ENCODE measurements at regions not wholly inside any gene's neighbourhood (a gene's known extent, or its start where the extent isn't known, plus 50 kb on each side); places are given as distances from the start of the nearest gene placed in this dataset.

DNA sequence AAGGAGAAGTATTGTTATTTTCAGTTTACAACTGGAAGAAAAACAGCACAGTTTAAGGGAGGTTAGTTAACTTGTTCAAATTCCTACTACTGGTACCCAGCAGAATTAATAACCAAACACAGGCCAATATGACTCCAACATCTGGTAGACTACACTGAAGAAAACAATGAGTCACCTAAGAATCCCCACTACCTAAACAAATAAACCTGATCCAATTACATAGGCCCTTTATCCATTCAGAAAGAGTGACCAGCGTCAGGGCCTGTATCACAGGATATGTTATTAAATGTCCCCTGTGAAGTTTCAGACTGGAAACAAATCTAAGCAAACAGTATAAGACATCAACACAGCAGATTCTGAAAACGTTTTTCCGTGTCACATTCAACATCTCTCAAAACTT is 492.5 kb upstream of the INTU start:
- FAIRE-seq (no peak), DNase-seq (ENCODE audit: low read depth, low spot score) (no peak)
- H3K9me3 ChIP-seq (replicated peaks; ENCODE audit: control insufficient read depth, insufficient read depth, low read length), result no peaks in the 10 kb centered on the region
- no peaks in the 10 kb centered on the region for H3K79me2 ChIP-seq (ENCODE audit: control insufficient read depth, insufficient read depth, low read length)
- H4K20me1 ChIP-seq (replicated peaks; ENCODE audit: control insufficient read depth, extremely low read depth, insufficient read depth, low read length), result no peaks in the 10 kb centered on the region
- H2AFZ ChIP-seq (ENCODE audit: low read depth, low read length), result no peak overlapping the region
- no peaks in the 10 kb centered on the region for H3K4me1 ChIP-seq (ENCODE audit: control insufficient read depth, extremely low read depth, insufficient read depth, low read length)
- CTCF ChIA-PET, result no interaction called here
- POLR2A ChIA-PET, result no interaction called here
- no peak overlapping the region for H3K9ac ChIP-seq (replicated peaks; ENCODE audit: extremely low read depth, insufficient read depth, low read length)
- H3K27ac ChIP-seq (ENCODE audit: insufficient read depth, low read depth, low read length), result no peak overlapping the region
- dilution Hi-C loops (cut with MboI; ENCODE audit: extremely low pct_ligation_motif_present, low sequenced_read_pairs) (no loop called here), intact Hi-C loops (cut with micrococcal nuclease) (no loop called here)
- TF ChIP-seq, protein P1, sequence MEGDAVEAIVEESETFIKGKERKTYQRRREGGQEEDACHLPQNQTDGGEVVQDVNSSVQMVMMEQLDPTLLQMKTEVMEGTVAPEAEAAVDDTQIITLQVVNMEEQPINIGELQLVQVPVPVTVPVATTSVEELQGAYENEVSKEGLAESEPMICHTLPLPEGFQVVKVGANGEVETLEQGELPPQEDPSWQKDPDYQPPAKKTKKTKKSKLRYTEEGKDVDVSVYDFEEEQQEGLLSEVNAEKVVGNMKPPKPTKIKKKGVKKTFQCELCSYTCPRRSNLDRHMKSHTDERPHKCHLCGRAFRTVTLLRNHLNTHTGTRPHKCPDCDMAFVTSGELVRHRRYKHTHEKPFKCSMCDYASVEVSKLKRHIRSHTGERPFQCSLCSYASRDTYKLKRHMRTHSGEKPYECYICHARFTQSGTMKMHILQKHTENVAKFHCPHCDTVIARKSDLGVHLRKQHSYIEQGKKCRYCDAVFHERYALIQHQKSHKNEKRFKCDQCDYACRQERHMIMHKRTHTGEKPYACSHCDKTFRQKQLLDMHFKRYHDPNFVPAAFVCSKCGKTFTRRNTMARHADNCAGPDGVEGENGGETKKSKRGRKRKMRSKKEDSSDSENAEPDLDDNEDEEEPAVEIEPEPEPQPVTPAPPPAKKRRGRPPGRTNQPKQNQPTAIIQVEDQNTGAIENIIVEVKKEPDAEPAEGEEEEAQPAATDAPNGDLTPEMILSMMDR (IDR thresholded peaks at IDR 0.05; ENCODE audit: extremely low read depth in 1 of 2, insufficient read depth in 1 of 2, low read depth in 1 of 2, low read length in 2 of 2), result no peak
- no TSS peak for BruUV-seq (replicated peaks)
- H3K4me2 ChIP-seq (ENCODE audit: insufficient read depth, low read length), result no peak overlapping the region
- H3K9me1 ChIP-seq (replicated peaks; ENCODE audit: control insufficient read depth, extremely low read depth, insufficient read depth, low read length), result no peaks in the 10 kb centered on the region
- no peaks in the 10 kb centered on the region for H3K36me3 ChIP-seq (ENCODE audit: control insufficient read depth in 2 of 2, extremely low read depth in 1 of 2, insufficient read depth in 2 of 2, low read length in 2 of 2)
- H3K27me3 ChIP-seq (ENCODE audit: control insufficient read depth in 2 of 2, insufficient read depth in 2 of 2, low read length in 2 of 2), result no peaks in the 10 kb centered on the region
- H3K4me3 ChIP-seq (replicated peaks in 1 of 3; ENCODE audit: insufficient read depth in 1 of 3, low read depth in 1 of 3, low read length in 3 of 3), result no peak overlapping the region

DNA sequence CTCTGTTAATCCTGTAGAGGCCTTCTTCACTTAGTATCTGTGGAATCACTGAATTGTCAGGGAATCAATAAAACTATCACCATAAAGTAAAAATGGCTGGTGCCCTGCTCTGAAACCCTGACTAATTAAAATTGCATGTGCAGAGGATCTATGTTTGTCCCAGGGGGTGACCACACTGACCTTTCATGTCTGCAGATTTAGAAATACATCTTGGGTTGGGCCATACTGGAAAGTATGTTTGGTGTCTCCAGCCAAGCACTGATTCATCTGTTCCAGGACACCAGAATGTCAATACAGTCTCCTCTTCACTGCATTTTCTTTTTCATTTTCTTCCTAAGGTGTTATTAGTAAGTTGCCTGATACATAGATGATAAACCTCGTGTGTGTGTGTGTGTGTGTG is 490.9 kb upstream of the INTU start:
- H3K4me1 ChIP-seq (ENCODE audit: control insufficient read depth, extremely low read depth, insufficient read depth, low read length), result no peaks in the 10 kb centered on the region
- no peaks in the 10 kb centered on the region for H3K27me3 ChIP-seq (ENCODE audit: control insufficient read depth in 2 of 2, insufficient read depth in 2 of 2, low read length in 2 of 2)
- intact Hi-C loops (cut with micrococcal nuclease) (no loop called here), dilution Hi-C loops (cut with MboI; ENCODE audit: extremely low pct_ligation_motif_present, low sequenced_read_pairs) (no loop called here)
- no peak overlapping the region for H3K27ac ChIP-seq (ENCODE audit: insufficient read depth, low read depth, low read length)
- no peaks in the 10 kb centered on the region for H3K36me3 ChIP-seq (ENCODE audit: control insufficient read depth in 2 of 2, extremely low read depth in 1 of 2, insufficient read depth in 2 of 2, low read length in 2 of 2)
- BruUV-seq (replicated peaks), result no TSS peak
- ChIA-PET POLR2A (no interaction called here), CTCF (no interaction called here)
- no peak overlapping the region for H2AFZ ChIP-seq (ENCODE audit: low read depth, low read length)
- H3K4me3 ChIP-seq (replicated peaks in 1 of 3; ENCODE audit: insufficient read depth in 1 of 3, low read depth in 1 of 3, low read length in 3 of 3), result no peak overlapping the region
- no peak for TF ChIP-seq POLR2A (IDR thresholded peaks at IDR 0.05; ENCODE audit: low read depth, low read length)
- DNase-seq (ENCODE audit: low read depth, low spot score) (no peak), FAIRE-seq (no peak)
- H3K79me2 ChIP-seq (ENCODE audit: control insufficient read depth, insufficient read depth, low read length), result no peaks in the 10 kb centered on the region
- no peak overlapping the region for H3K9ac ChIP-seq (replicated peaks; ENCODE audit: extremely low read depth, insufficient read depth, low read length)
- H3K9me3 ChIP-seq (replicated peaks; ENCODE audit: control insufficient read depth, insufficient read depth, low read length), result no peaks in the 10 kb centered on the region
- no peak overlapping the region for H3K4me2 ChIP-seq (ENCODE audit: insufficient read depth, low read length)
- no peaks in the 10 kb centered on the region for H4K20me1 ChIP-seq (replicated peaks; ENCODE audit: control insufficient read depth, extremely low read depth, insufficient read depth, low read length)
- no peaks in the 10 kb centered on the region for H3K9me1 ChIP-seq (replicated peaks; ENCODE audit: control insufficient read depth, extremely low read depth, insufficient read depth, low read length)
